HG03066 (cell line): ENCODE measurements at regions not wholly inside any gene's neighbourhood (a gene's known extent, or its start where the extent isn't known, plus 50 kb on each side); places are given as distances from the start of the nearest gene placed in this dataset.
"Not testable (repeated sequence)": the region's sequence is repeated elsewhere in the genome, so short reads cannot be mapped to it uniquely, and the experiment has no call there.

Experiments
- ATAC-seq: cut with Tn5 transposase; IDR thresholded peaks from one replicate; pipeline ENCODE4 v1.9.1; 2021; ENCODE audit warnings: low read depth; ENCODE audit not compliant: unreplicated experiment

- ATAC-seq: no peak
These were observed 184.1 kb upstream of the HS6ST1 start for GRCh38 chr2:128502638-128503246.

GRCh38 chr2:128503399-128504245 is 185.0 kb upstream of the HS6ST1 start:
- no peak for ATAC-seq

- ATAC-seq: no peak
These were observed 185.8 kb upstream of the HS6ST1 start for GRCh38 chr2:128504246-128505149.

- ATAC-seq: no peak
These were observed 186.5 kb upstream of the HS6ST1 start for GRCh38 chr2:128505150-128505490.

- no peak for ATAC-seq
These were observed 187.2 kb upstream of the HS6ST1 start for GRCh38 chr2:128505575-128506526.

GRCh38 chr2:128506534-128506933 is 187.9 kb upstream of the HS6ST1 start:
- ATAC-seq: no peak

GRCh38 chr2:128510701-128511397 is 192.2 kb upstream of the HS6ST1 start:
- ATAC-seq: no peak

- ATAC-seq: no peak
These were observed 193.2 kb upstream of the HS6ST1 start for GRCh38 chr2:128511731-128512378.

GRCh38 chr2:128512379-128513115 is 193.9 kb upstream of the HS6ST1 start:
- ATAC-seq: no peak

GRCh38 chr2:128513116-128513960 is 194.7 kb upstream of the HS6ST1 start:
- no peak for ATAC-seq

GRCh38 chr2:128513961-128514283 is 195.3 kb upstream of the HS6ST1 start:
- peak; percentile 85 for ATAC-seq

- no peak for ATAC-seq
These were observed 195.9 kb upstream of the HS6ST1 start for GRCh38 chr2:128514555-128514955.

GRCh38 chr2:128516938-128517337 is 198.3 kb upstream of the HS6ST1 start:
- ATAC-seq: no peak

- ATAC-seq: not testable (repeated sequence)
These were observed 200.4 kb upstream of the HS6ST1 start for GRCh38 chr2:128519028-128519427.

- ATAC-seq: no peak
These were observed 201.0 kb upstream of the HS6ST1 start for GRCh38 chr2:128519517-128520215.

GRCh38 chr2:128520340-128520739 is 201.7 kb upstream of the HS6ST1 start:
- no peak for ATAC-seq

GRCh38 chr2:128520791-128521190 is 202.1 kb upstream of the HS6ST1 start:
- ATAC-seq: peak; percentile 84
